GM18505 (cell line): ENCODE measurements at regions not wholly inside any gene's neighbourhood (a gene's known extent, or its start where the extent isn't known, plus 50 kb on each side); places are given as distances from the start of the nearest gene placed in this dataset.
"Not testable (repeated sequence)": the region's sequence is repeated elsewhere in the genome, so short reads cannot be mapped to it uniquely, and the experiment has no call there.

Experiments
- ATAC-seq: cut with Tn5 transposase; IDR thresholded peaks from one replicate; pipeline ENCODE4 v1.9.1; 2021; ENCODE audit not compliant: unreplicated experiment
- POLR2A ChIP-seq: IDR thresholded peaks from 4 replicates; pipeline ENCODE4 v1.6.1; 2011; ENCODE audit warnings: borderline replicate concordance; ENCODE audit not compliant: insufficient read depth, insufficient read length; ENCODE audit errors: extremely low read depth

DNA sequence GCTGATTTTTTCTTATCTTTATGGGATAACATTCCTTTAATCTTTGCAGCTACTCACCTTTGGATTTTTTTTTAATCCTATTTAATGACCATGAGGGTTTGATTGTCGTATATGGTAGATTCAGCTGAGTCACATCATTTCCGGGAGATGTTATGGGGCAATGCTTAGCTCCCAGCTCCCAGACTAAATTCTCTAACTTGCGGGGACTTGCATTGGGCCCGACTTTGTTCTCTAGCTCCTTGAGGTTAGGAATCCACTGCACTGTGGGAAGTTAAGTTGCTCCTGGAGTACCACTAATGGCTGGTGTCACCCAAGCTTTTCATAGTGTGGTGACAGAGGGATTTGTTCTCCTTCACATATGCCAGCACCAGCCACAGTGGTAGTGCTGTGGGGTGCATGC lies 287.4 kb downstream of the TECRL start:
- no peak for TF ChIP-seq POLR2A
- no peak for ATAC-seq

DNA sequence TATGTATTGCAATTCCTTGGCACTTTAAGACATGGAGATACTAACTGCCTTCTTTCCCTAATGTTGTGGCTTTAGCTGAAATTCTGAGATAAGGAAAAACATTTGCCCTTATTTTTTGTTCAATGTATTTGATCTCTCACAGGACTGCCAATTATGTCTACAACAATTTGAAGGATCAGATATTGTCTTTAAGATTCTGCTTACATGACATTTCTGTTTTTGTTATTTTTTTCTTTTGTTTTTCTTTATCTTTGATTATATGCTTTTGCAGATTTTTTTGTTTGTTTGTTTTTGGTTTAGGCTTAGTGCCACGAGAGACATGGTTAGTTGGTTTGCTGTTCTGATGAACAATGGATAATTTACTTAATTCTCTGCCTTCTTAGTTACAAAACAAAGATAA lies 303.3 kb downstream of the TECRL start:
- no peak for TF ChIP-seq POLR2A
- no peak for ATAC-seq

DNA sequence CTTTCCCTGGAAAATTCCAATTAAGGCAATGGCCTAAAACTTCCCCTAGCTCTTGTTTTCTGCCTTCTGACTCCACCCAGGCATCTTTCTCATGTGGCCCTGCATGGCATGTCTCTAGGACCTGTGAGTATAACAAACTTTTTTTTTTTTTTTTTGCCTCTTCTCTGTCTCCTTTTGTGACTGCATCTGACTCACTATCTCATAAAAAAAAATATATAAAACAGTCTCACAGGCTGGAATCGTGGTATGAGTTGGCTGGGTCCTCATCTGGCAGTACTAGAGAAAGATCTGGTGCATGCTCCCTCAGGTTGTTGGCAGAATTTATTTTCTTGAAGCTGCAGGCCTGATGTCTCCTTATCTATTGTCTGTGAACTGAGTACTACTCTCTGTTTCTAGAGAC lies 313.9 kb downstream of the TECRL start:
- no peak for TF ChIP-seq POLR2A
- no peak for ATAC-seq

DNA sequence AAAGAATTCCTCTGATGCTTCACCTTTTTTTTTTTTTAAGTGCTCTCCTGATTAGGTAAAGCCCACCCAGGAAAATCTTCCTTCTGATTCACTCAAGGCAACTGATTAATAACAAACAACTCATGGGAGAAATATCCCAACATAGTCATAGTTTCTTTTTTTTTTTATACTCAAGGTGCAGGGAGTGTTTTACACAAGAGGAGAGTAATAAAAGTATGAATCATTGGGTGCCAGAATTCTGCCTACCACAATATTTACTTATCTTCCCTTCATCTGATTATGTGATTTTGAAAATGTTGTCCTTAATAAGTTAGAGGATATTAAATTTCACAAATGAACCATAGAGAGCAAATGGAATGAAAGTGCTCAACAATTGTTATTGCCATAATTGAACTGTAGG lies 329.9 kb downstream of the TECRL start:
- no peak for ATAC-seq
- no peak for TF ChIP-seq POLR2A

DNA sequence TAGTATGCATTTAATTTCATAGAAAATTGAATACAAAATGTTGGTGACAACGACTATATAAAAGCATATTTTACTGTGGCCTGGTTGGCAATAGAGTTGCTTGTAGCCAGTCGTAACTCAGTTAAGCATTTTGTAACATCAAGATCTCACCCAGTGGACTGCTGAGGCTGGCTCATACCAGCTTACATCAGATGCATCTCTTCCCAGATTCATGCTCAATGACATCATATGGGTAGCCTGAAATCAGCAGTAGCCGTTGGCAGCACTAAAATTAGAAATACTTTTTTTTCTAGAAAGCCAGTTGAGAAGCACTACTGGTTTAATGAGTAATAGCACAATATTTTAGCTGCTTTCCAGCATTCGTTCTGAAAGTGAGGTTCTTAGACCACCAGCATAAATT lies 341.2 kb downstream of the TECRL start:
- no peak for TF ChIP-seq POLR2A

DNA sequence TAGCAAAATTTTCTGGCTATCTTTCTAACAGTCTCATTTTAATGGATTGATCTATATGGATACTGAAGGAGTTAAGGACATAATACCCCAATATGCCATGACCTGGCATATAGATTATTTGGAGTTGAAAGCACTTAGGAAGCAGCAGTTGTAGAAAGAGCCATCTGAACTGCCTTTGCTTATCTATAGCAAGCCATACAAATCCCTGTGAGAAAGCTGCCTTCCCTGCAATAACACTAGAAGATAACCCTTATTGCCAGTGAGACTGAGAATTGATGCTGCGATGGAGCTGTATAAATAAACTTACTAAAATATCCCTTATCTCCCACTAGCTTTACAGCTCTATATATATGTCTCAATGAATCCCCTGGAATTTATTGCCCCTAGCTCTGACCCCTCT lies 346.3 kb downstream of the TECRL start:
- ATAC-seq: no peak
- TF ChIP-seq POLR2A: no peak

More for the DNA sequence above, 341.2 kb downstream of the TECRL start:
- ATAC-seq: no peak

DNA sequence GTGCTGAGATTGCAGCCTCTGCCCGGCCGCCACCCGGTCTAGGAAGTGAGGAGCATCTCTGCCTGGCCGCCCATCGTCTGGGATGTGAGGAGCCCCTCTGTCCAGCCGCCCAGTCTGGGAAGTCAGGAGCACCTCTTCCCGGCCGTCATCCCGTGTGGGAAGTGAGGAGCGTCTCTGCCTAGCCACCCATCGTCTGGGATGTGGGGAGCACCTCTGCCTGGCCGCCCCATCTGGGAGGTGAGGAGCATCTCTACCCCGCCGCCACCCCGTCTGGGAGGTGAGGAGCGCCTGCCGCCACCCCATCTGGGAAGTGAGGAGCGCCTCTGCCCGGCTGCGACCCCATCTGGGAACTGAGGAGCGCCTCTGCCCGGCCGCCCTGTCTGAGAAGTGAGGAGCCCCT lies 372.2 kb downstream of the TECRL start:
- not testable (repeated sequence) for ATAC-seq

DNA sequence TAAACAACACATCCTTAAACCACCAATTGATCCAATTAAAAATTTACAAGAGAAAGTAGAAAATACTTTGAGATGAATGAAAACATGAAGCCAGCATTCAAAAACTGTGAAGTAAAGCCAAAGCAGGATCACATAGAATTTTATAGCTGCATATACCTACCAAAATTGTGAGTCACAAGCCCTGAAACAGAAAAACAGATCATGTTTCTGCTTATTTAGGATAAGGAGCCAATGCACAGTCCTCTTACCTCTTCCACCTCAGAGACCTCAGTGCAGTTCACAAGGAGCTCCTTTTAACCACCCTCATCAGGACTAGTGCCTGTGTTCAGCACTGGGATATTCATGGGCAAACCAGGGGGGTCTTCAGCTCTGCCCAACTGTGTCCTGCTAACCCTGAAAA lies 386.7 kb downstream of the TECRL start:
- TF ChIP-seq POLR2A: no peak
- no peak for ATAC-seq

DNA sequence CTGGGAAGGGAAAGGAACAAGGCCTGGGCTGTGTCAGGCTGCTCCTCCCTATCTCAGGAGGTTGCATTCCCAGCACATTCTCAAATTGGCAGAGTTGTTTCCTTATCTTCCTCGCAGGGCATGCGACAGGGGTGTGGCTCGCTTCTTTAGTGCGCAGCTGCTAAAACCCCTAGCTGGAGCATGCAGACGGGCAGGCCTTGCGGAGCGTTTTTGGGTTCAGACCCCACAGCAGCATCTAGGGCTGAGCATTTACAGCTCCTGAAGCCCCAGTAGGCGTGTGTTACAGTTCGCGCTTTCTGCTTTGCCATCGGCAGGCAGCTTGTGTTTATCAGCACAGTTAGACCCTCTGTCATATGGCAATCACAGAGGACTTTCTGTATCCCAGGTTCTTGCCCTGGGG lies 392.4 kb downstream of the TECRL start:
- no peak for ATAC-seq
- no peak for TF ChIP-seq POLR2A

DNA sequence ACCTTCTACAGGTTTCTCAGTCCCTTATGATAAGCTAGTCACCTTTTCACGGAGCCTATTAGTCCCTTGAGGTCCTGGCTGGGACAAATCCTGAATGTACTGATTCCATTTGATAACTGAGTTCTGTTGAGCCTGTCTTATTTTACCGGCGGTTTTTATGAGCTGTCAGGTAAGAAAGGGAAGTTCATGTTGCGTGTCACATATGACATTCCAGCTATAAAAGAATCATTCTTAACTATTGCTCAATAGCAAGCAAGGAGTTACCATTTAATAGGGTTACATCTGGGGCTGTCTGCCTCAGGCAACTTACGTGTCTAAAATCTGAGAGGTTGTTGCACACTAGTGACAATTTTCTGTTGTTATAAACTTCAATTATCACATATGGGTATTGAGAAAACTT lies 394.6 kb downstream of the TECRL start:
- ATAC-seq: no peak
- no peak for TF ChIP-seq POLR2A

DNA sequence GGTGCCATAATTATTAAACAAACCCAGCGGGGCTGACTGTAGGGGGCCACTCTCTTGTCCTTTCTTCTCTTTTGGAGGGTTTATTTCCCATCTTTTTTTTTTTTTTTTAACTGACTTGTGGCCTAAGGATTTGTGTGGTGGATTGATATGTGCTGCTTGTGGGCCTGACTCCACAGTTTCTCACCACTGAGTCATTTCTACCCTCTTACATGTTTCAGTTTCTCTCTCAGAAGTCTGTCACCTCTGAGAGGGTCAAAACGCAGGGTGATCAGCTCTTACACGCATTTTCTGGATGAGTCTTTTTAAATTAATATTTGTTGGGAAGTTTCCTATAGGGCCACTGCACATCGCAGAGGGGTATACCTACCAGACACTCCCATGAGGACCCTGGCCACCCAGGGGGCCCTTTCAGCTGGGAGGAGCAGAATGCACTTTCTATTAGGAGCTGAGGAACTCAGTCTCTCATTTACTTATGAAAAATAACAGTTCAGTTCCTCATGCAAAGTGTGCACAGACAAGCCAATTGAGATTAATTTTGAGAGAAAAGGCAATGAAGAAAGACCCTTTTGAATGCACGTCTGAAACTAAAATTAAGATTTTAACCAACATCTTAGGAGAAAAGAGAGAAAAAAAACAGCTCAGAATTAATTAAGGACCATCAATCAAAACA lies 407.9 kb downstream of the TECRL start:
- ATAC-seq: peak; percentile 66
- no peak for TF ChIP-seq POLR2A

DNA sequence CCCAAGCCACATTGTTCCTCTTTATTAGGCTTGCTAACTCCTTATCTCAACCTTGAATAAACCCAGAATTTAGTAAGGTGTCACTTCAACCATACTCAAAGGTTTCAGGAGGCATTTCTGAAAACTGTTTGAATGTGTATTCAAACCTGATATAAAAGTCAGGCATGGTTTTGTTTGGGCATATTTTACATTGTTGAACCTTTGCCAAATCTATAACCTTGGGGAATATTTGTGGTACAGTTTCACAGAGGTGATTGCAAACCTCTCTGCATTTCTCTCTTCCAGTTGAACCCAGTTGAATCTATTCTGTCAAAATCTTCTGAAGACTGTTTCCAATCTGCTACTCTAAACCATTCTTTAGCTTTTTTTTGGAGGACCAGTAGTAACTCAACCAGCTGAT lies 409.0 kb downstream of the TECRL start:
- no peak for ATAC-seq
- TF ChIP-seq POLR2A: no peak

DNA sequence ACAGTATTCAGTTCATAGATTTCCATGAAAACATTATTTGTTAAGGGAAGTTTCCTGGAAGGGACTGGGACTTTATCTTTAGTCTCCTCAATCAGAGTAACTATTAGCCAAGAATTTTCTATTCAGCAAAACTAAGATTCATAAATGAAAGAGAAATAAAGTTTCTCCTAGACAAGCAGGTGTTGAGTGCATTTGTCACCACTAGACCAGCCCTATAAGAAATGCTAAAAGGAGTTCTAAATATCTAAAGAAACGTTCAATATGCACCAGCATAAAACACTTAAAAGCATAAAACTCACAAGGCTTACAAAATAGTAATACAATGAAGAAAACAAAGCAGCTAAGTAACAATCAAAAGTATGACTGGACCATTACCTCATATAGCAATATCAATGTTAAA lies 423.0 kb downstream of the TECRL start:
- TF ChIP-seq POLR2A: no peak
- ATAC-seq: no peak

DNA sequence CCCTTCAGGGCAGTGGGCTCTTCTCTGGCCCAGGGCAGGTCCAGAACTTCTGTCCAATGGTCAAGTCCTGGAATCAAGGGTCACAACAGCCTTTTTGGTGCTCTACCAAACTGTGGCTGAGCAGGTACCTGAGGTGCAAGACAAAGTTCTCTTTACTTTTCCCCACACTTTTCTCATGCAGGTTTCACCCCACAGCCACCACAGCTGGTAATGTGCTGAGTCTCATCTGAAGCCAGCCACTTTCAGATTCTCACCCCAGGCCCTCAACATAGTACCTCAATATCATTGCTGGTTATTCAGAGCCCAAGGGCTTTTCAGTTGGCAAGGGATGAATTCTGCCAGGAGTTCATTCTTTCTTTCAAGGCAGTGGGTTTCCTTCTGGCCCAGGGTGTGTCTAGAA lies 426.0 kb downstream of the TECRL start:
- ATAC-seq: no peak
- no peak for TF ChIP-seq POLR2A

DNA sequence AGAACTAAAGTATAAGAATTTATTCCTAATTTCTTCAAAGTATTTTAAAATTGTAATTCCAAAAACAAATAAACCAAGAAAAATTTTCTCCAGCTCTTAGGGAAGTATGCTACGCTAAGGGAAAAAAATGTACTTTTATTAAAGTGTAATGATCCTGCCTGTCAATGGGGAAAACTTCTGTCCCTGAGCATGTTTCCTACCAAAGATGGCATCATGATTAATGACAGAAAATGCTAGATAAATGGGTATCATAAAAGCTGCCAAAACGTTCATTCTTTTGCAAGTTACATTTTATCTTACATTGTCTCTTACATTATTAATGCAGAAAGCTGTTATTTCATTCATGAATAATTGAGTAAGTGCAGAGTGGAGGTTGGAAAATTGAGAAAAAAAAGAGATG lies 443.4 kb downstream of the TECRL start:
- TF ChIP-seq POLR2A: no peak

DNA sequence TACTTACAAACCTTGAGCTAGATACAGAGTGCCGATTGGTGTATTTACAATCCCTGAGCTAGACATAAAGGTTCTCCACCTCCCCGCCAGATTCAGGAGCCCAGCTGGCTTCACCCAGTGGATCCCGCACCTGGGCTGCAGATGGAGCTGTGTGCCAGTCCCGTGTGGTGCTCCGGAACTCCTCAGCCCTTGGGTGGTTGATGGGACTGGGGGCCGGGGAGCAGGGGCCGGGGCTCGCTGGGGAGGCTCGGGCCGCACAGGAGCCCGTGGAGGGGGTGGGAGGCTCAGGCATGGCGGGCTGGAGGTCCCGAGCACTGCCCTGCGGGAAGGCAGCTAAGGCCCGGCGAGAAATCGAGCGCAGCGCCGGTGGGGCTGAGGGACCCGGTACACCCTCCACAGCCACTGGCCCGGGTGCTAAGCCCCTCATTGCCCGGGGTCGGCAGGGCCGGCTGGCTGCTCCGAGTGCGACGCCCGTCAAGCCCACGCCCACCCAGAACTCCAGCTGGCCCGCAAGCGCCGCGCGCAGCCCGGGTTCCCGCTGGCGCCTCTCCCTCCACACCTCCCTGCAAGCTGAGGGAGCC lies 466.5 kb downstream of the TECRL start:
- ATAC-seq: not testable (repeated sequence)

More for the DNA sequence above, 443.4 kb downstream of the TECRL start:
- no peak for ATAC-seq
